T-helper 17 cell (primary cell): ENCODE measurements at regions not wholly inside any gene's neighbourhood (a gene's known extent, or its start where the extent isn't known, plus 50 kb on each side); places are given as distances from the start of the nearest gene placed in this dataset.

Source experiments
- ATAC-seq: fragments of 150-1000 bp; cut with Tn5 transposase; 2 replicates; pipeline ENCODE4 v1.10.0; 2021; ENCODE audit warnings: mild to moderate bottlenecking, moderate library complexity
- DNase-seq, 3 donors: peaks; one replicate each; pipeline versions ENCODE4 v3.0.0 to v3.0.0-alpha.2; 2020 to 2021
- H3K9me3 ChIP-seq: one replicate; pipeline ENCODE4 v1.7.0; 2013; ENCODE audit warnings: low read length, mild to moderate bottlenecking; ENCODE audit not compliant: control insufficient read depth, poor library complexity, severe bottlenecking
- H3K27ac Mint-ChIP-seq: one replicate; pipeline ENCODE4 v1.8.0; 2022; ENCODE audit warnings: mild to moderate bottlenecking, moderate library complexity, mixed read lengths
- H3K27me3 Mint-ChIP-seq: one replicate; pipeline ENCODE4 v1.8.0; 2022; ENCODE audit warnings: mixed read lengths
- H3K36me3 Mint-ChIP-seq: one replicate; pipeline ENCODE4 v1.8.0; 2022; ENCODE audit warnings: low read depth, mixed read lengths
- H3K4me1 Mint-ChIP-seq: one replicate; pipeline ENCODE4 v1.8.0; 2022; ENCODE audit warnings: mild to moderate bottlenecking, mixed read lengths
- H3K4me3 Mint-ChIP-seq: one replicate; pipeline ENCODE4 v1.8.0; 2022; ENCODE audit warnings: mild to moderate bottlenecking, moderate library complexity, mixed read lengths

- H3K4me3 Mint-ChIP-seq, result no peak overlapping the region
- H3K4me1 Mint-ChIP-seq, result no peaks in the 10 kb centered on the region
- ATAC-seq (no peak), DNase-seq (no peak)
- no peaks in the 10 kb centered on the region for H3K27me3 Mint-ChIP-seq
- H3K9me3 ChIP-seq, result no peaks in the 10 kb centered on the region
- no peak overlapping the region for H3K27ac Mint-ChIP-seq
- H3K36me3 Mint-ChIP-seq, result no peaks in the 10 kb centered on the region
These were observed 447.4 kb upstream of the HS3ST1 start for GRCh38 chr4:11876104-11876503.

DNA sequence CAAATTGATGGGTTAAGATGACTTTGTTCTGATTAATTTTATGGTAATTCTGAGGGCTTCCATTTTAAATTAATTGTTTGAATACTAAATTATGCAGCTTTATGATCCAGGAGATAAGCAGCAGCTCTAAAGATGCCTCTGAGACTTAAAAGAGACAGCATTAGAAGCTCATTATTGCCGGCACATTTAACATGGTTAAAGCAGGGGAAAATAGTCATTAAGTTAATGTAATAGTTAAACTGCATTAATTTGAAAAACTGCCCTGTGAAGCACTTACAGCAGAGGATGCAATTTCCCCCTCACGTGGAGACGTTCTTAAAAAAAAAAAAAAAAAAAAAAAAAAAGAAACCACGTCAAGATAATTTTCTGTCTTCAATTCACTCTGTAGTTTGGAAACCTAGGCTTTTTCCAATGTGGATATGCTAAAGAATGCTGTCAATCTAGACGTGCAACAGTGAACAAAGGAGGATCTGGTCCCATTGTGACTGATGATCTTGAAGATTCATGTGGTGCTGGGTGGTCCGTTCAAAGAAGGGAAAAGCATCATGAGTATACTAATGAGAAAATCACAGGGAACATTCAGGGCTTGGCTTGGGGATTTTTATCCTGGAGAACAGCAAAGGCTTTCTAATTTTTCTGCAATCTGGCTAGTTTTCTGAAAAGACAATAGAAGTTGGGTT lies 440.6 kb upstream of the HS3ST1 start:
- Mint-ChIP-seq H3K4me1 (no peaks in the 10 kb centered on the region), H3K27me3 (no peaks in the 10 kb centered on the region), H3K36me3 (no peaks in the 10 kb centered on the region), H3K27ac (no peak overlapping the region), H3K4me3 (no peak overlapping the region)
- no peak for DNase-seq
- no peaks in the 10 kb centered on the region for H3K9me3 ChIP-seq
- no peak for ATAC-seq

GRCh38 chr4:11866391-11866790 lies 437.7 kb upstream of the HS3ST1 start:
- Mint-ChIP-seq H3K4me1 (no peaks in the 10 kb centered on the region), H3K27me3 (no peaks in the 10 kb centered on the region), H3K4me3 (no peak overlapping the region), H3K36me3 (no peaks in the 10 kb centered on the region), H3K27ac (no peak overlapping the region)
- DNase-seq (no peak), ATAC-seq (no peak)
- no peaks in the 10 kb centered on the region for H3K9me3 ChIP-seq

DNA sequence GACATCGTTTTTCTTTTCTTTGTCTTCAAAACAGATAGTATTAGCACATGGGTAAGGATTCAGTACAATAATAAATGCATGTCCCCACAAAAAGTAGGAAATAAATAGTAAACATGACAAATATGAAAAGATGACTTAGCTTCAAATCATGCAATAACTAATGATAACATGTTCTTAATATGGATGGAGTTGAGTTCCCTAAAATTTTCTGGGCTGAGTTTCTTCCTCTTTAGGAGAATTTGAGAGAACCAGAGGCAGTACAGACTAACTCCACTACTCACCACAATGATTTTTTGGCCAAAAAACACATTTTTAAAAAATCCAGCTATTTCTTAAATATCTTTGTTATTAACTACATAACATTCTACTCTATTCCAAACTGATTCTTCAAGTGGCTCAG lies 432.3 kb upstream of the HS3ST1 start:
- no peaks in the 10 kb centered on the region for H3K4me1 Mint-ChIP-seq

GRCh38 chr4:11857881-11858280 lies 429.2 kb upstream of the HS3ST1 start:
- ATAC-seq (no peak), DNase-seq (no peak)
- Mint-ChIP-seq H3K27me3 (no peaks in the 10 kb centered on the region), H3K27ac (no peak overlapping the region), H3K4me3 (no peak overlapping the region), H3K36me3 (no peaks in the 10 kb centered on the region), H3K4me1 (no peaks in the 10 kb centered on the region)
- H3K9me3 ChIP-seq, result no peaks in the 10 kb centered on the region

More for the DNA sequence above, 432.3 kb upstream of the HS3ST1 start:
- H3K36me3 Mint-ChIP-seq, result no peaks in the 10 kb centered on the region
- ATAC-seq (no peak), DNase-seq (no peak)
- H3K4me3 Mint-ChIP-seq, result no peak overlapping the region
- no peaks in the 10 kb centered on the region for H3K27me3 Mint-ChIP-seq
- H3K27ac Mint-ChIP-seq, result no peak overlapping the region
- no peaks in the 10 kb centered on the region for H3K9me3 ChIP-seq

- DNase-seq (no peak), ATAC-seq (no peak)
- Mint-ChIP-seq H3K27ac (no peak overlapping the region), H3K4me3 (no peak overlapping the region), H3K4me1 (no peaks in the 10 kb centered on the region), H3K36me3 (no peaks in the 10 kb centered on the region), H3K27me3 (no peaks in the 10 kb centered on the region)
- H3K9me3 ChIP-seq, result no peaks in the 10 kb centered on the region
These were observed 418.5 kb upstream of the HS3ST1 start for GRCh38 chr4:11847167-11847566.

DNA sequence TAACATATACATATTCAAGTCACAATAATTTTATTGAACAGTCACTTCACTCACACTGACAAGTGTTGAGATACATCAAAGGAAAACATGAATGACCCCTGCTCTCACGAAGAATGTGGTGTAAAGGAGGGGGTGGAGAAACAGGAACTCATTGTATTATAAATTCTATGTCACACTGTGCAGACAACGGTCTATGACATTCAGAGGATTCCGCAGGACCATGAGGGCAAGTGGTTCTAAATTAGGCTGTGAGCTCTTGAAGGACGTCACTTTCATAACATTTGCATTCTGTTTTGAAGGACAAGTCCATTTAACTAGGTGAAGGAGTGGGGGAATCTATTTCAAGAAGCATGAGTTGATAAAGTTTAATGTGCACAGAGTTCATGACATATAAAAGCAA lies 415.2 kb upstream of the HS3ST1 start:
- no peak for ATAC-seq
- Mint-ChIP-seq H3K4me3 (no peak overlapping the region), H3K4me1 (no peaks in the 10 kb centered on the region), H3K36me3 (no peaks in the 10 kb centered on the region), H3K27ac (no peak overlapping the region), H3K27me3 (no peaks in the 10 kb centered on the region)
- H3K9me3 ChIP-seq, result no peaks in the 10 kb centered on the region
- DNase-seq, result no peak

GRCh38 chr4:11843340-11843739 lies 414.6 kb upstream of the HS3ST1 start:
- no peak overlapping the region for H3K27ac Mint-ChIP-seq
- DNase-seq (no peak), ATAC-seq (no peak)
- no peaks in the 10 kb centered on the region for H3K36me3 Mint-ChIP-seq
- H3K4me3 Mint-ChIP-seq, result no peak overlapping the region
- no peaks in the 10 kb centered on the region for H3K9me3 ChIP-seq
- no peaks in the 10 kb centered on the region for H3K4me1 Mint-ChIP-seq
- no peaks in the 10 kb centered on the region for H3K27me3 Mint-ChIP-seq

GRCh38 chr4:11842620-11843263 lies 414.0 kb upstream of the HS3ST1 start:
- H3K9me3 ChIP-seq, result no peaks in the 10 kb centered on the region
- H3K27me3 Mint-ChIP-seq, result no peaks in the 10 kb centered on the region
- H3K27ac Mint-ChIP-seq, result no peak overlapping the region
- no peak for ATAC-seq
- no peaks in the 10 kb centered on the region for H3K4me1 Mint-ChIP-seq
- no peak for DNase-seq
- H3K36me3 Mint-ChIP-seq, result no peaks in the 10 kb centered on the region
- H3K4me3 Mint-ChIP-seq, result no peak overlapping the region

DNA sequence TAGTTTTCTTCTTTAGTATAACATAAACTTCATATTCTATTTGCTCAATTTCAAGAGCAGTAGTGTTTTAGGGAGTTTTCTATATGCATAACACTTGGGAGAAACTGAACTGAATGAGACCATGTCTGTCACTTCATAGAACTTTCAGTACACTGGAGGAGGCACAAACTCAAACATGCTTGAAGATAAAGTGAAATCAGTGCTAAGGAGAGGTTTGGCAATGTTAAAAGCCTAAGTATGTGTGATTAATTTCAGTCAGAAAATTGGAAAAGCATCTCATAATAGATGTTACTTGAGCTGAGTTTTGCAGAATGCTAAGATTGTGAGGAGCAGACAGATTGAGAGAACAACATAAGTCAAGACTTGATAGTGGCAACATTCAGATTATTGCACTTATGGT lies 411.2 kb upstream of the HS3ST1 start:
- DNase-seq (no peak), ATAC-seq (no peak)
- no peaks in the 10 kb centered on the region for H3K4me1 Mint-ChIP-seq
- no peak overlapping the region for H3K4me3 Mint-ChIP-seq
- no peaks in the 10 kb centered on the region for H3K9me3 ChIP-seq
- no peak overlapping the region for H3K27ac Mint-ChIP-seq
- H3K27me3 Mint-ChIP-seq, result no peaks in the 10 kb centered on the region
- H3K36me3 Mint-ChIP-seq, result no peaks in the 10 kb centered on the region

- H3K9me3 ChIP-seq, result no peaks in the 10 kb centered on the region
- H3K27ac Mint-ChIP-seq, result no peak overlapping the region
- DNase-seq (no peak), ATAC-seq (no peak)
- H3K4me3 Mint-ChIP-seq, result no peak overlapping the region
- H3K27me3 Mint-ChIP-seq, result no peaks in the 10 kb centered on the region
- H3K4me1 Mint-ChIP-seq, result no peaks in the 10 kb centered on the region
- no peaks in the 10 kb centered on the region for H3K36me3 Mint-ChIP-seq
These were observed 403.0 kb upstream of the HS3ST1 start for GRCh38 chr4:11831739-11832138.

DNA sequence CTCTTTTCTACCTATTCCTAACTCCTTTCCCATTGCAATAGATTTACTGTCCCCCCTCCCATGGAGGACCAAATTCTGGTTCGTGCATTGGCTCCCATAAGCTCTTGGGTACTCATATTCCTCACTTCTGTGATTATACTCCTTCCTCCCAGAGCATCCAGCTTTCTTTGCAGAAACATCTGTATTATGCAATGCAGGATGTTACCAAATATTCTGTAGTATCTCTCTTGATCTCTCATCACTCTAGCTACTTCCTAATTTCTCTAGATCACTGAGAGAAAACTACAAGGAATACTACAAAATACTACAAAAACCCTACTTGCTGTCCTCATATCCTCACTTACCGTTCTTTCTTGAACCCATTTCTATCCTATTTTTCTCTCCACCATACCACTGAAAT lies 395.9 kb upstream of the HS3ST1 start:
- Mint-ChIP-seq H3K27ac (no peak overlapping the region), H3K27me3 (no peaks in the 10 kb centered on the region), H3K4me3 (no peak overlapping the region), H3K36me3 (no peaks in the 10 kb centered on the region), H3K4me1 (no peaks in the 10 kb centered on the region)
- DNase-seq (no peak), ATAC-seq (no peak)
- H3K9me3 ChIP-seq, result no peaks in the 10 kb centered on the region

- Mint-ChIP-seq H3K4me3 (no peak overlapping the region), H3K36me3 (no peaks in the 10 kb centered on the region), H3K4me1 (no peaks in the 10 kb centered on the region), H3K27me3 (no peaks in the 10 kb centered on the region), H3K27ac (no peak overlapping the region)
- DNase-seq (no peak), ATAC-seq (no peak)
- H3K9me3 ChIP-seq, result no peaks in the 10 kb centered on the region
These were observed 393.2 kb upstream of the HS3ST1 start for GRCh38 chr4:11821772-11822430.

DNA sequence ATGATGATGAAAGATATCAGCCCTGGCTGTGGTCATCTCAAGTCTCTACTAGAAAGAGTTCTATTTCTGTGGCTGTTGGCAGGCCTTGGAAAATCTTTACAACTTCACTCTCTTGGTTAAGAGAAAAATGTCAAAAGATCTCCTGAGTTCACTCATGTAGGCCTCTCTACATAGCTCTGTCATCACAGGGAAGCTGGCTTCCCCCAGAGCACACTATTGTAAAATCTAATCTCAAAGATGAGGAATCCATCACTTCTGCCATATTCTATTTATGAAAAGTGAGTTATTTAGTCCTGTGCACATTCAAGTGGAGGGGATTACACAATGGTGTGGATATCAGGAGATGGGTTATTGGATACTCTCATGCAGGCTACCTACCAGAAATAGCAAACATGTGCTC lies 388.4 kb upstream of the HS3ST1 start:
- no peaks in the 10 kb centered on the region for H3K9me3 ChIP-seq
- H3K4me3 Mint-ChIP-seq, result no peak overlapping the region
- no peaks in the 10 kb centered on the region for H3K27me3 Mint-ChIP-seq
- no peaks in the 10 kb centered on the region for H3K4me1 Mint-ChIP-seq
- no peak for DNase-seq
- no peak overlapping the region for H3K27ac Mint-ChIP-seq
- no peaks in the 10 kb centered on the region for H3K36me3 Mint-ChIP-seq
- no peak for ATAC-seq
